Activated B cell treated with CpG ODN at 0.5 μM for 24 hours (primary cell): ENCODE measurements at regions not wholly inside any gene's neighbourhood (a gene's known extent, or its start where the extent isn't known, plus 50 kb on each side); places are given as distances from the start of the nearest gene placed in this dataset.

Experiments
- ATAC-seq: fragments of 200-7000 bp; cut with Tn5 transposase; one replicate; pipeline ENCODE4 v1.10.0; 2021; ENCODE audit warnings: low read depth, mild to moderate bottlenecking, moderate library complexity
- CTCF ChIA-PET: fragments of 350-600 bp; sonication (Branson Sonifier 250); formaldehyde crosslinking; loops from one replicate; lab custom pipeline; 2021; ENCODE audit warnings: antibody characterized with exemption; lab: Charles Lee
- POLR2A ChIA-PET: fragments of 350-600 bp; sonication (Branson Sonifier 250); formaldehyde crosslinking; loops from one replicate; lab custom pipeline; 2021; ENCODE audit warnings: antibody characterized with exemption; lab: Charles Lee
- DNase-seq: peaks from one replicate; pipeline ENCODE4 v3.0.0; 2022
- H3K27ac Mint-ChIP-seq: one replicate; pipeline ENCODE4 v1.8.0; 2020; ENCODE audit warnings: mixed read lengths
- H3K27me3 Mint-ChIP-seq: one replicate; pipeline ENCODE4 v1.8.0; 2021; ENCODE audit warnings: mixed read lengths
- H3K36me3 Mint-ChIP-seq: one replicate; pipeline ENCODE4 v1.8.0; 2021; ENCODE audit warnings: low read depth, mixed read lengths
- H3K4me1 Mint-ChIP-seq: one replicate; pipeline ENCODE4 v1.8.0; 2021; ENCODE audit warnings: mixed read lengths
- H3K4me3 Mint-ChIP-seq: one replicate; pipeline ENCODE4 v1.8.0; 2020; ENCODE audit warnings: mild to moderate bottlenecking, mixed read lengths
- H3K9me3 Mint-ChIP-seq: one replicate; pipeline ENCODE4 v1.8.0; 2020; ENCODE audit warnings: mixed read lengths
- CTCF ChIP-seq: fragments of 200-600 bp; IDR thresholded peaks from one replicate; pipeline ENCODE4 v1.8.0; 2022; ENCODE audit warnings: antibody characterized with exemption, mild to moderate bottlenecking
- intact Hi-C: fragments of 100-400 bp; cut with micrococcal nuclease; formaldehyde crosslinking; loops from one replicate; pipeline ENCODE4 v1.15.1; 2024

- no peak for TF ChIP-seq CTCF
These were observed 114.4 kb upstream of the FBXL7 start for GRCh38 chr5:15385553-15385952.

DNA sequence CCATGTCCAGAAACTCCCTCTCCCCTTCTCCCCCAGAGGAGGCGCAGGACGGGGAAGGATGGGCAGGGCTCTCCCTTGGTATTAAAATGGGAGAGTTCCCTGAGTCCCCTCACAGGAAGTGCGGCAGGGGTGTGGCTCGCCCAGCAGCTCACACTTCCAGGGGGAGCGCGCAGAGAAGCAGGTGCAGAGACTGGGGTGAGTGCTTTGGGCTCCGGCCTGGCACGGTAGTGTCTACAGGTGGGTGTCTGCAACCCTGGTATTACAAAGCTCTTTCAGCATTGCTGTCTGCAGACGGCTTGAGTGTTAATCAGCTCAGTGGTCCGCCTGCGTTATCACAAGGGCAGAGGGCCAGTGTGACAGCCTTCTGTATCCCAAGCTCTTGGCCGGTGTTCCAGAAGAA lies 114.9 kb upstream of the FBXL7 start:
- no peak overlapping the region for H3K27ac Mint-ChIP-seq
- H3K36me3 Mint-ChIP-seq, result no peaks in the 10 kb centered on the region
- ChIA-PET POLR2A (no interaction called here), CTCF (no interaction called here)
- ATAC-seq (no peak), DNase-seq (no peak)
- peaks cover 5% of the 10 kb centered on the region for H3K9me3 Mint-ChIP-seq
- H3K4me1 Mint-ChIP-seq, result no peaks in the 10 kb centered on the region
- no peak overlapping the region for H3K4me3 Mint-ChIP-seq
- no peaks in the 10 kb centered on the region for H3K27me3 Mint-ChIP-seq
- intact Hi-C loops, result no loop called here
- TF ChIP-seq CTCF, result no peak

More at GRCh38 chr5:15385553-15385952, 114.4 kb upstream of the FBXL7 start:
- ChIA-PET POLR2A (no interaction called here), CTCF (no interaction called here)
- no peak for ATAC-seq
- H3K4me3 Mint-ChIP-seq, result no peak overlapping the region
- intact Hi-C loops, result no loop called here
- DNase-seq, result no peak
- no peaks in the 10 kb centered on the region for H3K36me3 Mint-ChIP-seq
- H3K27ac Mint-ChIP-seq, result no peak overlapping the region
- H3K27me3 Mint-ChIP-seq, result no peaks in the 10 kb centered on the region
- H3K9me3 Mint-ChIP-seq, result peaks cover 5% of the 10 kb centered on the region
- H3K4me1 Mint-ChIP-seq, result no peaks in the 10 kb centered on the region

DNA sequence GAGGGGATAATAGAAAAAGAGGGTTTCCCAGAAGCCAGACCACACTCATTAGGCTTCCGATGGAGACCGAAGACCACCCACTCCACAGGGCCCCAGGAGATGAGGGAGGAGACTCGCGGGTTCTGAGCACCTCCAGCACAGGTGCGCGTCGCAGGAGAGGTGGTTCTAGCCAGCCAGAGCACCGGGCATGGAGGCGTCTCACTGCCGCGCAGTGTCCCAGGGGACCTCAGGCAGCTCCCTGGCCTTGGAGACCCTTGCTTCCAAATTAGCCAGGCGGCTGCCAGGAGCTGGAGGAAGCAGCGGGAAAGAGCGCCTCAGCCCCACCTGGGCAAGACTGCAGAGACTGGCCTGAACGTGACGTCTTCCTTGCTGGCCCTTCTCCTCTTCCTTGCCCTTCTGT lies 115.4 kb upstream of the FBXL7 start:
- DNase-seq (no peak), ATAC-seq (no peak)
- no peaks in the 10 kb centered on the region for H3K36me3 Mint-ChIP-seq
- H3K27me3 Mint-ChIP-seq, result no peaks in the 10 kb centered on the region
- no peak overlapping the region for H3K4me3 Mint-ChIP-seq
- H3K4me1 Mint-ChIP-seq, result no peaks in the 10 kb centered on the region
- intact Hi-C loops, result no loop called here
- CTCF ChIA-PET, result no interaction called here
- peaks cover 5% of the 10 kb centered on the region for H3K9me3 Mint-ChIP-seq
- no peak overlapping the region for H3K27ac Mint-ChIP-seq
- TF ChIP-seq CTCF, result no peak
- POLR2A ChIA-PET, result no interaction called here

GRCh38 chr5:15384176-15384575 lies 115.8 kb upstream of the FBXL7 start:
- Mint-ChIP-seq H3K9me3 (peaks cover 5% of the 10 kb centered on the region), H3K4me3 (no peak overlapping the region), H3K27ac (no peak overlapping the region), H3K27me3 (no peaks in the 10 kb centered on the region), H3K4me1 (no peaks in the 10 kb centered on the region), H3K36me3 (no peaks in the 10 kb centered on the region)
- ATAC-seq (no peak), DNase-seq (no peak)
- intact Hi-C loops, result no loop called here
- ChIA-PET POLR2A (no interaction called here), CTCF (no interaction called here)
- TF ChIP-seq CTCF, result no peak

DNA sequence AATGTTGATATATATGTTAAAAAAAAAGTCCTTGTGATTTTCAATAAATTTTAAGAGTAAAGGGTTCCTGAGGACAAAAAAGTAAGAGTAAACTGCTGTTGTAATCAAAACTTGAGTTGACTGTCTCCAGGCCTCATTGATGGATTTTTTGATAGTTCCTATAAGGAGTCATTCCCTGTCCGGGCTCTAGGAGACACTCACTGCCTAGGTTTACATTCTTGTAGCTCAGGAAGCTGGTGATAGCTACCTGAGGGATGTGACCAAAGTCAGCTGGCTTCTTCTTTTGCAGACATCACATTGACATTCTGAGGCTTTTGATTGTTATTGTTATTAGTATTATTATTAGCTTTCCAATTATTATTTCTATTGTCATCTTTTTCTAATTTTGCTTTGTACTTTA lies 116.5 kb upstream of the FBXL7 start:
- DNase-seq, result no peak
- POLR2A ChIA-PET, result no interaction called here
- no peak for TF ChIP-seq CTCF
- Mint-ChIP-seq H3K9me3 (peaks cover 5% of the 10 kb centered on the region), H3K36me3 (no peaks in the 10 kb centered on the region), H3K4me3 (no peak overlapping the region), H3K4me1 (no peaks in the 10 kb centered on the region), H3K27me3 (no peaks in the 10 kb centered on the region), H3K27ac (no peak overlapping the region)
- intact Hi-C loops, result no loop called here
- CTCF ChIA-PET, result no interaction called here
- no peak for ATAC-seq
